Parathyroid adenoma (tissue), 2 donors: ENCODE measurements at regions not wholly inside any gene's neighbourhood (a gene's known extent, or its start where the extent isn't known, plus 50 kb on each side); places are given as distances from the start of the nearest gene placed in this dataset.
A peak's percentile ranks its signal among the peaks of the same experiment; 100 is the strongest.

Source experiments
- H2AFZ ChIP-seq: fragments of 300-600 bp; sonication (generic); one replicate; pipeline ENCODE4 v1.7.0; 2017; ENCODE audit warnings: antibody characterized with exemption, mild to moderate bottlenecking
- H3K27ac ChIP-seq: fragments of 300-600 bp; sonication (generic); one replicate; pipeline ENCODE4 v1.7.0; 2017
- H3K27me3 ChIP-seq: fragments of 300-600 bp; sonication (generic); one replicate; pipeline ENCODE4 v1.7.0; 2017; ENCODE audit warnings: low read length; ENCODE audit not compliant: control insufficient read depth, insufficient read depth
- H3K36me3 ChIP-seq: fragments of 300-600 bp; sonication (generic); one replicate; pipeline ENCODE4 v1.7.0; 2017; ENCODE audit warnings: low read length; ENCODE audit not compliant: control insufficient read depth, insufficient read depth
- H3K4me1 ChIP-seq: fragments of 300-600 bp; sonication (generic); one replicate; pipeline ENCODE4 v1.7.0; 2017; ENCODE audit warnings: control low read depth
- H3K4me2 ChIP-seq: fragments of 300-600 bp; sonication (generic); one replicate; pipeline ENCODE4 v1.7.0; 2017; ENCODE audit warnings: low read length
- H3K4me3 ChIP-seq: fragments of 300-600 bp; sonication (generic); one replicate; pipeline ENCODE4 v1.7.0; 2017; ENCODE audit warnings: low read depth, low read length
- H3K79me2 ChIP-seq: fragments of 300-600 bp; sonication (generic); one replicate; pipeline ENCODE4 v1.7.0; 2017; ENCODE audit warnings: control low read depth
- H3K9ac ChIP-seq: fragments of 300-600 bp; sonication (generic); one replicate; pipeline ENCODE4 v1.7.0; 2017; ENCODE audit warnings: mild to moderate bottlenecking
- H3K9me3 ChIP-seq: fragments of 300-600 bp; sonication (generic); one replicate; pipeline ENCODE4 v1.7.0; 2017; ENCODE audit warnings: low read length; ENCODE audit not compliant: control insufficient read depth
- TF ChIP-seq, protein P1 (sequence below): fragments of 300-600 bp; sonication (generic); IDR thresholded peaks from one replicate; pipeline ENCODE4 v1.7.0; 2017; ENCODE audit warnings: antibody characterized with exemption, mild to moderate bottlenecking
- donor health status: primary hyperparathyroidism.

- no peak overlapping the region for H3K4me2 ChIP-seq
- TF ChIP-seq, protein P1, sequence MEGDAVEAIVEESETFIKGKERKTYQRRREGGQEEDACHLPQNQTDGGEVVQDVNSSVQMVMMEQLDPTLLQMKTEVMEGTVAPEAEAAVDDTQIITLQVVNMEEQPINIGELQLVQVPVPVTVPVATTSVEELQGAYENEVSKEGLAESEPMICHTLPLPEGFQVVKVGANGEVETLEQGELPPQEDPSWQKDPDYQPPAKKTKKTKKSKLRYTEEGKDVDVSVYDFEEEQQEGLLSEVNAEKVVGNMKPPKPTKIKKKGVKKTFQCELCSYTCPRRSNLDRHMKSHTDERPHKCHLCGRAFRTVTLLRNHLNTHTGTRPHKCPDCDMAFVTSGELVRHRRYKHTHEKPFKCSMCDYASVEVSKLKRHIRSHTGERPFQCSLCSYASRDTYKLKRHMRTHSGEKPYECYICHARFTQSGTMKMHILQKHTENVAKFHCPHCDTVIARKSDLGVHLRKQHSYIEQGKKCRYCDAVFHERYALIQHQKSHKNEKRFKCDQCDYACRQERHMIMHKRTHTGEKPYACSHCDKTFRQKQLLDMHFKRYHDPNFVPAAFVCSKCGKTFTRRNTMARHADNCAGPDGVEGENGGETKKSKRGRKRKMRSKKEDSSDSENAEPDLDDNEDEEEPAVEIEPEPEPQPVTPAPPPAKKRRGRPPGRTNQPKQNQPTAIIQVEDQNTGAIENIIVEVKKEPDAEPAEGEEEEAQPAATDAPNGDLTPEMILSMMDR, result no peak
- no peak overlapping the region for H3K27ac ChIP-seq
- no peak overlapping the region for H2AFZ ChIP-seq
- H3K27me3 ChIP-seq, result no peaks in the 10 kb centered on the region
- H3K79me2 ChIP-seq, result no peaks in the 10 kb centered on the region
- no peak overlapping the region for H3K4me3 ChIP-seq
- H3K36me3 ChIP-seq, result no peaks in the 10 kb centered on the region
- H3K9me3 ChIP-seq, result no peaks in the 10 kb centered on the region
- peaks cover 7% of the 10 kb centered on the region for H3K4me1 ChIP-seq
- no peak overlapping the region for H3K9ac ChIP-seq
Observed at GRCh38 chr16:65289022-65289421, 167.2 kb upstream of the CDH11 start.

DNA sequence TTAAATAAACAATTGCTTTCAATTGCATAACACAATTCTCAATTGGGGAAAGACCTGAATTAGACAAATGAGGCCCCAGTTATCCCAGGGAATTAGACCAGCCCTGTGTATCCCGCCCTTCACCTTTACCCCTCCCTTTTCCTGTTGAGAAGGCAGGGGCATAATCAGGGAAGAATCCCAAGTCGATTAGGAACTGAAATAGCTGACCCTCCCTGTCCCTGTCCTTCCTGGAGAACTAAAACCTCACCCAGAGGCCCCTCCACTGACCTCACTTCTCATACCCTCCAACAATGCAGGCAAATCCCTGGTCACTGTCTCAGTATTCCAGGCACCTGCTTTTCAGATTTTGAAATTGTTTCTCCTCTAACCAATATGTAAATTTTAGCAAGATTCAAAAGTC, 165.4 kb upstream of the CDH11 start:
- H3K27ac ChIP-seq, result no peak overlapping the region
- no peak overlapping the region for H3K4me3 ChIP-seq
- H3K4me1 ChIP-seq, result peaks cover 10% of the 10 kb centered on the region
- TF ChIP-seq, protein P1, result no peak
- H3K27me3 ChIP-seq, result no peaks in the 10 kb centered on the region
- H3K9ac ChIP-seq, result no peak overlapping the region
- no peak overlapping the region for H2AFZ ChIP-seq
- no peaks in the 10 kb centered on the region for H3K79me2 ChIP-seq
- no peaks in the 10 kb centered on the region for H3K9me3 ChIP-seq
- H3K36me3 ChIP-seq, result no peaks in the 10 kb centered on the region
- no peak overlapping the region for H3K4me2 ChIP-seq

GRCh38 chr16:65285128-65286048, 163.5 kb upstream of the CDH11 start:
- Histone ChIP-seq H3K27ac (no peak overlapping the region), H3K27me3 (no peaks in the 10 kb centered on the region), H3K9ac (no peak overlapping the region), H3K4me3 (no peak overlapping the region), H2AFZ (no peak overlapping the region), H3K4me2 (no peak overlapping the region), H3K4me1 (peaks cover 10% of the 10 kb centered on the region), H3K79me2 (no peaks in the 10 kb centered on the region), H3K36me3 (no peaks in the 10 kb centered on the region), H3K9me3 (no peaks in the 10 kb centered on the region)
- TF ChIP-seq, protein P1, result no peak

- Histone ChIP-seq H3K4me2 (no peak overlapping the region), H3K4me3 (no peak overlapping the region), H3K36me3 (no peaks in the 10 kb centered on the region)
Observed at GRCh38 chr16:65284626-65285025, 162.8 kb upstream of the CDH11 start.

More at GRCh38 chr16:65284626-65285025, 162.8 kb upstream of the CDH11 start:
- no peak overlapping the region for H3K9ac ChIP-seq
- no peaks in the 10 kb centered on the region for H3K9me3 ChIP-seq
- no peak overlapping the region for H3K27ac ChIP-seq
- H3K4me1 ChIP-seq, result peaks cover 10% of the 10 kb centered on the region
- TF ChIP-seq, protein P1, result no peak
- no peaks in the 10 kb centered on the region for H3K27me3 ChIP-seq
- H2AFZ ChIP-seq, result peak overlapping the region; percentile 60
- H3K79me2 ChIP-seq, result no peaks in the 10 kb centered on the region
